GM23248 (cell line): ENCODE measurements at regions not wholly inside any gene's neighbourhood (a gene's known extent, or its start where the extent isn't known, plus 50 kb on each side); places are given as distances from the start of the nearest gene placed in this dataset.
"Not testable (repeated sequence)": the region's sequence is repeated elsewhere in the genome, so short reads cannot be mapped to it uniquely, and the experiment has no call there.

Experiments used
- DNase-seq: peaks from one replicate; pipeline ENCODE4 v3.0.0-alpha.2; 2015
- H2AFZ ChIP-seq: fragments of 200-600 bp; sonication (generic); 2 replicates; pipeline ENCODE4 v1.6.1; 2016; ENCODE audit warnings: antibody characterized with exemption
- H3F3A ChIP-seq: fragments of 200-600 bp; sonication (generic); 2 replicates; pipeline ENCODE4 v1.6.1; 2016; ENCODE audit warnings: mild to moderate bottlenecking, antibody characterized with exemption, mixed run types; ENCODE audit not compliant: insufficient read depth
- H3K27ac ChIP-seq: fragments of 200-600 bp; sonication (generic); 2 replicates; pipeline ENCODE4 v1.5.1; 2016; ENCODE audit warnings: mild to moderate bottlenecking
- H3K27me3 ChIP-seq: fragments of 200-600 bp; sonication (generic); replicated peaks from 2 replicates; pipeline ENCODE4 v1.6.1; 2016; ENCODE audit warnings: mild to moderate bottlenecking; ENCODE audit not compliant: insufficient read depth
- H3K36me3 ChIP-seq: fragments of 200-600 bp; sonication (generic); 2 replicates; pipeline ENCODE4 v1.6.1; 2016; ENCODE audit warnings: low read depth, mild to moderate bottlenecking
- H3K4me1 ChIP-seq: fragments of 200-600 bp; sonication (generic); 2 replicates; pipeline ENCODE4 v1.6.1; 2016; ENCODE audit warnings: mild to moderate bottlenecking; ENCODE audit not compliant: insufficient read depth
- H3K4me2 ChIP-seq: fragments of 200-600 bp; sonication (generic); one replicate; pipeline ENCODE4 v1.6.1; 2016; ENCODE audit warnings: mild to moderate bottlenecking; ENCODE audit not compliant: unreplicated experiment
- H3K4me3 ChIP-seq: fragments of 200-600 bp; sonication (generic); 2 replicates; pipeline ENCODE4 v1.5.1; 2016; ENCODE audit warnings: mild to moderate bottlenecking
- H3K79me2 ChIP-seq: fragments of 200-600 bp; sonication (generic); 2 replicates; pipeline ENCODE4 v1.6.1; 2016; ENCODE audit warnings: mild to moderate bottlenecking; ENCODE audit not compliant: insufficient read depth
- H3K9ac ChIP-seq: fragments of 200-600 bp; sonication (generic); 2 replicates; pipeline ENCODE4 v1.6.1; 2016; ENCODE audit warnings: mild to moderate bottlenecking
- H3K9me2 ChIP-seq: fragments of 200-600 bp; sonication (generic); 2 replicates; pipeline ENCODE4 v1.6.1; 2016; ENCODE audit warnings: mixed run types, mild to moderate bottlenecking, moderate library complexity; ENCODE audit not compliant: insufficient read depth
- H3K9me3 ChIP-seq: fragments of 200-600 bp; sonication (generic); one replicate; pipeline ENCODE4 v1.6.1; 2017; ENCODE audit warnings: low read depth
- H4K20me1 ChIP-seq: fragments of 200-600 bp; sonication (generic); 2 replicates; pipeline ENCODE4 v1.6.0; 2016; ENCODE audit not compliant: insufficient read depth
- EZH2 ChIP-seq: fragments of 200-600 bp; sonication (generic); IDR thresholded peaks from 2 replicates; pipeline ENCODE4 v1.6.1; 2018; ENCODE audit warnings: antibody characterized with exemption, mild to moderate bottlenecking; ENCODE audit not compliant: insufficient read depth, poor library complexity, severe bottlenecking
- EZH2phosphoT487 ChIP-seq: fragments of 200-600 bp; sonication (generic); IDR thresholded peaks from 2 replicates; pipeline ENCODE4 v1.6.1; 2018; ENCODE audit warnings: antibody characterized with exemption, moderate library complexity, mild to moderate bottlenecking, low read depth; ENCODE audit not compliant: insufficient read depth
- WGBS, 2 experiments: methylation state at CpG; one replicate each; pipeline ENCODE4 v1.1.6; 2015 to 2017; ENCODE audit warnings: low lambda C conversion rate in 2 of 2, low coverage in 1 of 2; ENCODE audit errors: missing lambda C conversion rate in 2 of 2; 5-methylcytosine and 5-hydroxymethylcytosine counted together
- in situ Hi-C: fragments of 300-500 bp; cut with MboI; formaldehyde crosslinking; loops from 2 replicates; pipeline ENCODE4 v1.15.0; 2020

- WGBS, 2 experiments = 63 to 74% methylated on average over 2 of the region's 2 CpGs
- Histone ChIP-seq H4K20me1 (no peaks in the 10 kb centered on the region), H3K79me2 (no peaks in the 10 kb centered on the region), H3K27ac (no peak overlapping the region), H3K9me3 (no peaks in the 10 kb centered on the region), H3K9ac (no peak overlapping the region), H2AFZ (no peak overlapping the region), H3F3A (no peaks in the 10 kb centered on the region), H3K4me2 (no peak overlapping the region), H3K4me1 (no peaks in the 10 kb centered on the region), H3K27me3 (no peaks in the 10 kb centered on the region), H3K4me3 (no peak overlapping the region), H3K9me2 (peaks cover 4% of the 10 kb centered on the region; the same call in 1 of the 2 replicates), H3K36me3 (no peaks in the 10 kb centered on the region)
- in situ Hi-C loops = no loop called here
- no peak for TF ChIP-seq EZH2
- no peak for TF ChIP-seq EZH2phosphoT487
- DNase-seq = no peak
Measured at GRCh38 chr6:146928503-146928902, 275.7 kb upstream of the STXBP5 start.

- H3K27me3 ChIP-seq = no peaks in the 10 kb centered on the region
- TF ChIP-seq EZH2 (no peak), EZH2phosphoT487 (no peak)
- H3K36me3 ChIP-seq = no peaks in the 10 kb centered on the region
- peak; percentile 5 for DNase-seq
- H3K79me2 ChIP-seq = no peaks in the 10 kb centered on the region
- no peaks in the 10 kb centered on the region for H3K4me1 ChIP-seq
- no peak overlapping the region for H2AFZ ChIP-seq
- WGBS, 2 experiments = 93 to 94% methylated on average over 1 of the region's 1 CpG
- peaks cover 4% of the 10 kb centered on the region; the same call in 1 of the 2 replicates for H3K9me2 ChIP-seq
- no peaks in the 10 kb centered on the region for H4K20me1 ChIP-seq
- H3F3A ChIP-seq = no peaks in the 10 kb centered on the region
- H3K27ac ChIP-seq = no peak overlapping the region
- no peak overlapping the region for H3K9ac ChIP-seq
- no peak overlapping the region for H3K4me2 ChIP-seq
- H3K9me3 ChIP-seq = no peaks in the 10 kb centered on the region
- in situ Hi-C loops = no loop called here
- H3K4me3 ChIP-seq = no peak overlapping the region
Measured at GRCh38 chr6:146931214-146931613, 273.0 kb upstream of the STXBP5 start.

GRCh38 chr6:146937316-146937715 lies 266.9 kb upstream of the STXBP5 start:
- Histone ChIP-seq H3K79me2 (no peaks in the 10 kb centered on the region), H3K36me3 (no peaks in the 10 kb centered on the region), H3K4me3 (no peak overlapping the region), H2AFZ (no peak overlapping the region), H3K27ac (no peak overlapping the region), H3K9me2 (peaks cover 4% of the 10 kb centered on the region; the same call in 1 of the 2 replicates), H4K20me1 (no peaks in the 10 kb centered on the region), H3K9ac (no peak overlapping the region), H3K9me3 (no peaks in the 10 kb centered on the region), H3K4me2 (no peak overlapping the region), H3F3A (no peaks in the 10 kb centered on the region), H3K4me1 (no peaks in the 10 kb centered on the region), H3K27me3 (no peaks in the 10 kb centered on the region)
- WGBS, 2 experiments = 88 to 100% methylated on average over 1 of the region's 1 CpG
- TF ChIP-seq EZH2phosphoT487 (no peak), EZH2 (no peak)
- in situ Hi-C loops = no loop called here
- no peak for DNase-seq

GRCh38 chr6:146938266-146938665 lies 266.0 kb upstream of the STXBP5 start:
- no peak for TF ChIP-seq EZH2phosphoT487
- no peak for TF ChIP-seq EZH2
- Histone ChIP-seq H3K36me3 (no peaks in the 10 kb centered on the region), H4K20me1 (no peaks in the 10 kb centered on the region), H3K9me3 (no peaks in the 10 kb centered on the region), H3K9ac (no peak overlapping the region), H3F3A (no peaks in the 10 kb centered on the region), H3K9me2 (no peaks in the 10 kb centered on the region), H3K79me2 (no peaks in the 10 kb centered on the region), H3K27me3 (no peaks in the 10 kb centered on the region), H2AFZ (no peak overlapping the region), H3K4me2 (no peak overlapping the region), H3K4me3 (no peak overlapping the region), H3K4me1 (no peaks in the 10 kb centered on the region), H3K27ac (no peak overlapping the region)
- no peak for DNase-seq
- in situ Hi-C loops = no loop called here
- WGBS, 2 experiments = 44 to 74% methylated on average over 1 of the region's 1 CpG

GRCh38 chr6:146939456-146939855 lies 264.8 kb upstream of the STXBP5 start:
- H3K9ac ChIP-seq, H3K9me3 ChIP-seq, H3K79me2 ChIP-seq, H4K20me1 ChIP-seq, H3F3A ChIP-seq, H3K36me3 ChIP-seq, H3K27me3 ChIP-seq, H3K9me2 ChIP-seq, in situ Hi-C loops, H3K27ac ChIP-seq, H2AFZ ChIP-seq, DNase-seq, H3K4me1 ChIP-seq, H3K4me3 ChIP-seq, H3K4me2 ChIP-seq: not testable (repeated sequence)
- 93 to 98% methylated on average over 6 of the region's 6 CpGs for WGBS, 2 experiments
